GM18517 (cell line): ENCODE measurements at regions not wholly inside any gene's neighbourhood (a gene's known extent, or its start where the extent isn't known, plus 50 kb on each side); places are given as distances from the start of the nearest gene placed in this dataset.

Experiments used
- ATAC-seq: cut with Tn5 transposase; IDR thresholded peaks from one replicate; pipeline ENCODE4 v1.9.1; 2021; ENCODE audit warnings: mild to moderate bottlenecking, moderate library complexity; ENCODE audit not compliant: unreplicated experiment

GRCh38 chr7:46162609-46163008 is 241.5 kb upstream of the IGFBP3 start:
- no peak for ATAC-seq

GRCh38 chr7:46160861-46161260 is 239.8 kb upstream of the IGFBP3 start:
- ATAC-seq, result no peak

DNA sequence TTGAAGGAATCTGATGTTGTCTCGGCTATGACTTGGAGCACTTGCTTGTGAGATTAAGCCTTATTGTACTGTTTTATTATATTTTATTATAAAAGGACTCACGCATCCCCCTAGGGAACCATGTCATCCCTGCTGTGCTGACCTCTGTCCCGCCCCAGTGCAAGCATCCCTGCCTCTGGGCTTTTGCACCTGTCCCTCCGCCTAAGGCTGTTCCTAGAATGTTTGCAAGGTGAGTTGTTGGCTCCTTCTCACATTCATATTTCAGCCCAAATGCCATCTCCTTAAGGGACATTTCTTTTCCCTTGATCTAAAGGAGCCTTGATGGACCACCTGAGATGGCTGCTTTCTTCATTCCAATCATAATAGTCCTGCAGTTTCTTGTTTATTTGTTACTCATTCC is 236.9 kb upstream of the IGFBP3 start:
- no peak for ATAC-seq

DNA sequence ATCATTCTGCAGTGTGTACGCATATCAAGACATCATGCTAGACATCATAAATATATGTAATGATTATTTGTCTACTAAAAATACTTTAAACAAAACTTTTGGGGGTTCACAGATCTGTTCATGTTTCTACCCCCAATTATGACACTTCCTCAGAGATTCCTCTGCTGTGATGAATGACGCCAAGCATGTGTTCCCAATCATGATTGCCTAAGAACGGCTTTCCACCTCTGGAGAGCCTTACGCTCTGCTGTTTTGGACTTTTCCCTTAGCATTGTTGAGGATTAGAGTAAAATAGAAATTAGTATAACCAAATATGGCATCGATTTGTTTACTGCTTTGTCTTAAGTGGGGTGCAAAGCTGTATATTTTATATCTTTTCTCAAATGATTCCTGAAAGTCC is 236.3 kb upstream of the IGFBP3 start:
- ATAC-seq, result no peak

DNA sequence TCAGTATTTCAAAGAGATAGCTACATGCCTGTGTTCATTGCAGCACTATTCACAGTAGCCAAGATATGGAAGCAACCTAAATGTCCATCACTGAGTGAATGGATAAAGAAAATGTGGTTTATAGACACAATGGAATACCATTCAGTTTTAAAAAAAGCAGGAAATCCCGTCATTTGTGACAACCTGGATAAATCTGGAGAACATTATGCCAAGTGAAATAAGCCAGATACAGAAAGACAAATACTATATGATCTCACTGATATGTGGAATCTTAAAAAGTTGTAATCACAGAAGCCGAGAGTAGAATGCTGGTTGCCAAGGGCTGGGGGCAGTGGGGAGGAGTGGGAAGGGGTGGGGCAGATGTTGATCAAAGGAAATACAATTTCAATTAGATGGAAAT is 235.8 kb upstream of the IGFBP3 start:
- ATAC-seq, result no peak

GRCh38 chr7:46156086-46156485 is 235.0 kb upstream of the IGFBP3 start:
- ATAC-seq, result no peak

GRCh38 chr7:46155367-46155766 is 234.3 kb upstream of the IGFBP3 start:
- ATAC-seq, result no peak

DNA sequence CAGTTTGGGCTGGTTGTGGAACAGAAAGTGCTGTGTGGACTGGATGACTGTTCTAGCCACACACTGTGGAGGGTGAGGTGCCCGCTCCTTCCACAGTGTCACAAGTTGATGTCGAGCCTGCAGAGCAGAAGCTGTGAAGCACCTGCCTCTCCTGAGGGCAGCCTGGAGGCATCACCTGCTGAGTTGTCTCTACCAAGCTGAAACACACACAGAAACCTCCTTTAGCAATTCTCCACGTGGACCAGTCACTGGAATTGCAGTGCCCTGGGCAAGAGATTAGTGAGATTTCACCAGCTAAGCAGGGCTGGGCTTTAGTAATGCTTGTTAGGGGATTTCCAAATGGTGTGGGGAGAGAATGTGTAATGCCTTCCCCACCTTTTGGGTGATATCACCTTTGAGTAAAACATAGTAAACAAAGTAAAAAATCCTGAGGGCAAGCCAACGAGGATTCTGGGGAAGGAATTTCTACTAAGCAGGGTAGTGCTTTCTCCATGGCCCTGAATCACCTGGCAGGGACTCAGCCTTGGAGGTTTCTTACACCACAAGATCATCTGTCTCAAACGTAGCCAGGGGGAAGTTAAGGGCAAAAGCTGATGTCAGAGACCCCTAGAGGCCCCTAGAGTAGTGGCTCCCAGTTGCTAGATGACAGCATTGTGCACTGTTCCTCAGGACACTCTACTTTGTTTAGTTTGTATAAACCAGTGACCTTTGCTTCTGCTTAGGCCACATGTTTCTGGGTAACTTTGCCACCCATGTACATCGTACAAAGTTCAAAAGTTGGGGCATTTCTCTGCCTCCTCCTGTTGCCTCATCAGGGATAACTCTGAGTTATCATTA is 233.1 kb upstream of the IGFBP3 start:
- peak; percentile 58 for ATAC-seq

DNA sequence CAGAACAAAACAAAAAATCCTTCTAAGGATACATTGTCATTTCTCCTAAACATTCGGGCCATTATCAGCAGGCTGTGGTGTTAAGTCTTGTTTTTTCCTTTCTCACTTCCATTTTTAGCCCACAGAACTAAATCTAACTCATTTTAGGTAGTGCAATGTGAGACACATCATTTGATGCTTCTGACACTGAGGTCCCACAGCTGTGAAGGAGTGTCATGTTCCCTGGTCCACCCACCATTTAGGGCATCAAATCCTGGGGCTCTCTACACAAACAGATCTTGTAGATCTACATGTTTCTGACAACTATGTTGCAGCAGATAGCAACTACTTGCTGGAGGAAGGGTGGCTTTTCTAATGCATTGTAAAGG is 232.5 kb upstream of the IGFBP3 start:
- peak; percentile 9 for ATAC-seq

DNA sequence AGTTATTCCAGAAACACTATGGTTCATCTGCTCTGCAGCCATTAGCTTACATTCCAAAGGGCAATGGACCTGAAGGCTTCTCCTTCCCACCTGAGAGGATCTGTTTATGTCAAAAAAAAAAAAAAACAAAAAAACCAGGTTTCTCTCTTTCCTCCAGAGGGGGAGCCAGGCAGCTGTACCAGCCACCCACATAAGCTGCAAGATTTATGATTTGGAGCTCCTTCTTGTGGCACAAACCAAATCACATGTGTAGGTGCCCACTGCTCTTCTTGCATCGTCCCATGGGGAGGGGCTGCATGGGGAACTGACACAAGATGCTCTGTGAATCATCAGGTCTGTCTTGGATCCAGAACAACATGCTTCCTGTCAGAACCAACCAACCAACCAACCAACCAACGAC is 231.6 kb upstream of the IGFBP3 start:
- ATAC-seq, result no peak

GRCh38 chr7:46150721-46151120 is 229.6 kb upstream of the IGFBP3 start:
- no peak for ATAC-seq

DNA sequence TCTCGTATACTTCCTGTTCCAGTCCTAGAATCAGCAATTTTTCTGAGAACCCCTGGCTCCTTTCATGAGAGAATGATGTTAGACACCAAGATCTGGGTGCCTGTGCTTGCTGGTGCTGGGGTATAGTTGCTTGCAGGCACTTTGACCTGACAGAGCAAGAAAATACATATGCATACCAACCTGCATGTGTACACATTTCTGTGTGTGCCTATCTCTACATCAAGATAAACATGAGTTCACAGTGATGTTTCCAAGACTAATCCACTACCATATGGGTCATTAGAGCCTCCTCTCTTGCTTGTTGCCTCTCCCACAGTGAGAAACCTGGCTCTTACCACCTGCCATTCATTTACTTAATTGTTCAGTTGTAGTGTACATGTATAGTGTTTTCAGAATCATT is 229.1 kb upstream of the IGFBP3 start:
- no peak for ATAC-seq

GRCh38 chr7:46147871-46148270 is 226.8 kb upstream of the IGFBP3 start:
- no peak for ATAC-seq

- no peak for ATAC-seq
These were observed 225.6 kb upstream of the IGFBP3 start for GRCh38 chr7:46146454-46147255.

GRCh38 chr7:46145412-46145811 is 224.3 kb upstream of the IGFBP3 start:
- no peak for ATAC-seq

GRCh38 chr7:46143949-46144917 is 223.2 kb upstream of the IGFBP3 start:
- no peak for ATAC-seq

DNA sequence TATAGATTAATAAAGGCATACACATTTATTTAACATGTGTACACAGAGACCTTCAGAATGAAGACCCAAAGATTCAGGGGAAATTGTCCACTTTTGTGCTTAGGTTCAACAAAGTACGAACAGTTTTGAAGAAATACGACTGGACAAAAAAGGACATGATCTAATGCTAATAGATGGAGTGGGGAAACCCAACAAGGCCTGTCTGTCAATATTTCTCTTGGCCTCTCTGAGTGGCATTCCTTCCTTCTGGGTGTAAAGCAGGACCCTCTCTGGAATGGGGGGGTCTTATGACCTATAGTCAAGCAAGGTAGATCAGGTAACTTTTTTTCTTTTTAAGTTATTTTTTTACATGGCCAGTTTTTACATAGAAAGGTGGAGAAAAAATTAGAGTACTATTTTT is 222.3 kb upstream of the IGFBP3 start:
- ATAC-seq, result no peak

- peak; percentile 84 for ATAC-seq
These were observed 218.0 kb upstream of the IGFBP3 start for GRCh38 chr7:46139079-46139478.

DNA sequence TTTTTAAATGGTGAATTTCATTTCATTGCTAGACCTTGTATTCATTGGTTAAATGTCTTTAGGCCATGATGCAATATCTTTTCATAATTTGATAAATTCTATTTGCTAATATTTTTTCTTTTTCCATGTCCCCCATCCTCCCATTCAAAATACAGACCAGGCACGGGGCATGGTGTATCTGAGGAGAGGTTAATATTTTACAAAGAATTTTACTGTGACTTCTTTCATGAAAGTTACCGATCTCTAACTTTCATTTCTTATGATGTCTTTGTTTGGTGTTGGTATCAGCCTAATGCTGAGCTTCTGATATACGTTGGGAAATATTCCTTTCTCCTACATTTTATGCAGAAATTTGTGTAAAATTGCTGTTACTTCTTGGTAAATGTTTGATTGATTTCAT is 216.7 kb upstream of the IGFBP3 start:
- ATAC-seq, result no peak

GRCh38 chr7:46135557-46135956 is 214.5 kb upstream of the IGFBP3 start:
- no peak for ATAC-seq

- ATAC-seq, result no peak
These were observed 213.7 kb upstream of the IGFBP3 start for GRCh38 chr7:46134795-46135194.
